H1 (cell line): ENCODE measurements at regions not wholly inside any gene's neighbourhood (a gene's known extent, or its start where the extent isn't known, plus 50 kb on each side); places are given as distances from the start of the nearest gene placed in this dataset.

Source experiments
- CTCF ChIA-PET: fragments of 300-600 bp; sonication (Branson Sonifier 250); formaldehyde crosslinking; loops from one replicate; lab custom pipeline; 2021; ENCODE audit not compliant: partially characterized antibody; lab: Charles Lee
- POLR2A ChIA-PET: fragments of 300-600 bp; sonication (Branson Sonifier 250); formaldehyde crosslinking; loops from one replicate; lab custom pipeline; 2021; ENCODE audit warnings: inconsistent platforms; ENCODE audit not compliant: partially characterized antibody; lab: Charles Lee
- DNase-seq, 2 experiments: peaks; one replicate each; pipeline versions ENCODE4 v3.0.0 to v3.0.0-alpha.2; 2010 to 2022; ENCODE audit warnings: low spot score in 2 of 2, low read depth in 1 of 2, mixed read lengths in 1 of 2
- FAIRE-seq: peaks from 2 replicates; lab custom pipeline; 2011; peaks lifted over from hg19 to GRCh38; lab: Jason Lieb, UNC
- H2AFZ ChIP-seq: 2 replicates; pipeline ENCODE4 v1.8.1; 2012; ENCODE audit warnings: low read length, inconsistent platforms
- H2AK5ac ChIP-seq: 2 replicates; pipeline ENCODE4 v1.6.1; 2013; ENCODE audit warnings: low read depth, low read length
- H2BK120ac ChIP-seq: replicated peaks from 2 replicates; pipeline ENCODE3; 2013; ENCODE audit warnings: low read depth, low read length, inconsistent platforms
- H2BK12ac ChIP-seq: 2 replicates; pipeline ENCODE4 v1.6.1; 2013; ENCODE audit warnings: low read depth, low read length
- H2BK15ac ChIP-seq: 2 replicates; pipeline ENCODE4 v1.6.1; 2013; ENCODE audit warnings: low read length
- H2BK20ac ChIP-seq: 2 replicates; pipeline ENCODE4 v1.6.1; 2013; ENCODE audit warnings: low read length
- H2BK5ac ChIP-seq: 2 replicates; pipeline ENCODE4 v1.6.1; 2013; ENCODE audit warnings: low read depth, low read length
- H3K14ac ChIP-seq: 2 replicates; pipeline ENCODE4 v1.6.1; 2013; ENCODE audit warnings: inconsistent platforms; ENCODE audit not compliant: insufficient read length
- H3K18ac ChIP-seq: 2 replicates; pipeline ENCODE4 v1.6.1; 2013; ENCODE audit warnings: low read length; ENCODE audit errors: extremely low read depth
- H3K23ac ChIP-seq: 2 replicates; pipeline ENCODE4 v1.6.1; 2013; ENCODE audit warnings: inconsistent platforms; ENCODE audit not compliant: insufficient read length
- H3K23me2 ChIP-seq: 2 replicates; pipeline ENCODE4 v1.6.1; 2013; ENCODE audit warnings: low read depth, low read length
- H3K27ac ChIP-seq: 2 replicates; pipeline ENCODE4 v1.6.1; 2011; ENCODE audit warnings: low read depth, low read length, inconsistent platforms
- H3K27me3 ChIP-seq, 4 experiments: replicated peaks in 1 of 4; 1 replicate in 1 of 4; 2 replicates in 3 of 4; pipeline versions ENCODE4 v1.6.1 to v1.8.1; 2011 to 2013; ENCODE audit warnings: low read length in 3 of 4, mild to moderate bottlenecking in 3 of 4, inconsistent platforms in 2 of 4, mixed read lengths in 2 of 4, moderate library complexity in 1 of 4; ENCODE audit not compliant: control insufficient read depth in 3 of 4, insufficient read depth in 3 of 4; ENCODE audit errors: extremely low read depth in 1 of 4
- H3K36me3 ChIP-seq, 4 experiments: 2 replicates each; pipeline versions ENCODE4 v1.6.1 to v1.8.1; 2011 to 2013; ENCODE audit warnings: mild to moderate bottlenecking in 4 of 4, low read length in 3 of 4, moderate library complexity in 2 of 4, control low read depth in 1 of 4, inconsistent platforms in 1 of 4; ENCODE audit not compliant: insufficient read depth in 4 of 4, control insufficient read depth in 2 of 4
- H3K4ac ChIP-seq: replicated peaks from 2 replicates; pipeline ENCODE3; 2013; ENCODE audit warnings: low read length, low read depth, mixed read lengths, inconsistent platforms; ENCODE audit not compliant: insufficient read length
- H3K4me1 ChIP-seq, 4 experiments: replicated peaks in 1 of 4; 1 replicate in 1 of 4; 2 replicates in 3 of 4; pipeline versions ENCODE4 v1.6.1 to v1.8.1; 2011 to 2013; ENCODE audit warnings: low read length in 3 of 4, inconsistent platforms in 2 of 4, mixed read lengths in 1 of 4; ENCODE audit not compliant: insufficient read depth in 4 of 4, control insufficient read depth in 3 of 4
- H3K4me2 ChIP-seq, 2 experiments: 2 replicates each; pipeline versions ENCODE4 v1.6.1 to v1.8.1; 2011 to 2013; ENCODE audit warnings: low read depth in 2 of 2, low read length in 2 of 2, control low read depth in 1 of 2, inconsistent platforms in 1 of 2, mild to moderate bottlenecking in 1 of 2; ENCODE audit not compliant: insufficient read depth in 1 of 2
- H3K4me3 ChIP-seq, 4 experiments: fragments of 200-600, 300-600 bp in 1 of 4; sonication (generic), shearing (Covaris generic), sonication (Bioruptor Twin) in 1 of 4; 2 replicates each; pipeline versions ENCODE4 v1.5.1 to v1.8.1; 2011 to 2016; ENCODE audit warnings: low read length in 4 of 4, low read depth in 3 of 4, control low read depth in 2 of 4, inconsistent platforms in 2 of 4, mild to moderate bottlenecking in 2 of 4, mixed read lengths in 1 of 4, moderate library complexity in 1 of 4; ENCODE audit not compliant: insufficient read depth in 2 of 4; ENCODE audit errors: extremely low read depth in 1 of 4
- H3K56ac ChIP-seq: replicated peaks from 2 replicates; pipeline ENCODE3; 2013; ENCODE audit warnings: low read depth, mild to moderate bottlenecking, mixed read lengths, low read length, inconsistent platforms; ENCODE audit not compliant: insufficient read length
- H3K79me1 ChIP-seq: 2 replicates; pipeline ENCODE4 v1.6.1; 2013; ENCODE audit warnings: low read depth, low read length, control low read depth
- H3K79me2 ChIP-seq, 2 experiments: 2 replicates each; pipeline versions ENCODE4 v1.6.1 to v1.8.1; 2012 to 2013; ENCODE audit warnings: low read length in 2 of 2, mild to moderate bottlenecking in 2 of 2, inconsistent platforms in 1 of 2; ENCODE audit not compliant: insufficient read depth in 2 of 2, control insufficient read depth in 1 of 2
- H3K9ac ChIP-seq, 4 experiments: replicated peaks in 1 of 4; 1 replicate in 1 of 4; 2 replicates in 3 of 4; pipeline versions ENCODE4 v1.6.1 to v1.8.1; 2011 to 2013; ENCODE audit warnings: low read depth in 3 of 4, low read length in 3 of 4, control low read depth in 2 of 4, mild to moderate bottlenecking in 2 of 4, moderate library complexity in 2 of 4, inconsistent platforms in 1 of 4; ENCODE audit errors: extremely low read depth in 1 of 4
- H3K9me3 ChIP-seq, 2 experiments: 2 replicates each; pipeline versions ENCODE4 v1.6.1 to v1.8.1; 2012 to 2013; ENCODE audit warnings: mild to moderate bottlenecking in 2 of 2, moderate library complexity in 2 of 2, control low read depth in 1 of 2, inconsistent platforms in 1 of 2, low read depth in 1 of 2, low read length in 1 of 2, mixed read lengths in 1 of 2; ENCODE audit not compliant: insufficient read depth in 2 of 2
- H4K20me1 ChIP-seq, 2 experiments: replicated peaks in 1 of 2; 2 replicates each; pipeline versions ENCODE3 to v1.8.1; 2011 to 2013; ENCODE audit warnings: inconsistent platforms in 2 of 2, low read length in 2 of 2, mild to moderate bottlenecking in 1 of 2; ENCODE audit not compliant: insufficient read depth in 2 of 2, control insufficient read depth in 1 of 2
- H4K5ac ChIP-seq: 2 replicates; pipeline ENCODE4 v1.6.1; 2013; ENCODE audit warnings: low read length, low read depth, mixed read lengths, inconsistent platforms; ENCODE audit not compliant: insufficient read length
- H4K8ac ChIP-seq: 2 replicates; pipeline ENCODE4 v1.8.0; 2013; ENCODE audit warnings: mild to moderate bottlenecking, moderate library complexity, low read length, inconsistent platforms; ENCODE audit not compliant: insufficient read depth; ENCODE audit errors: extremely low read depth
- H4K91ac ChIP-seq: replicated peaks from 2 replicates; pipeline ENCODE3; 2013; ENCODE audit warnings: low read length, mixed read lengths, inconsistent platforms; ENCODE audit not compliant: insufficient read length
- BCL11A ChIP-seq, 2 experiments: IDR thresholded peaks; one replicate each; pipeline ENCODE4 v1.6.1; 2011; ENCODE audit warnings: low read depth in 2 of 2, low read length in 2 of 2, mild to moderate bottlenecking in 2 of 2
- CHD2 ChIP-seq: IDR thresholded peaks from 2 replicates; pipeline ENCODE4 v1.6.1; 2012; ENCODE audit warnings: low read length, improper control_type of control experiment
- RNF2 ChIP-seq: fragments of 200-900, 300-1000 bp; sonication (generic); IDR thresholded peaks from 2 replicates; pipeline ENCODE4 v1.7.1; 2016; ENCODE audit warnings: borderline replicate concordance, low read depth, mild to moderate bottlenecking, antibody characterized with exemption, low read length; ENCODE audit not compliant: poor library complexity, severe bottlenecking; ENCODE audit errors: missing control alignments
- TBP ChIP-seq: IDR thresholded peaks from 2 replicates; pipeline ENCODE4 v1.6.1; 2011; ENCODE audit warnings: low read depth, low read length, improper control_type of control experiment
- WGBS, 2 experiments: shearing (Covaris generic) in 1 of 2; methylation state at CpG; one replicate each; pipeline versions ENCODE4 v1.1.6 to v1.1.7; 2013 to 2015; ENCODE audit warnings: low lambda C conversion rate in 2 of 2, mixed read lengths in 2 of 2, inconsistent platforms in 1 of 2, low coverage in 1 of 2, missing lambda C conversion rate in 1 of 2; ENCODE audit not compliant: insufficient replicate concordance in 2 of 2, insufficient coverage in 1 of 2, insufficient read length in 1 of 2; ENCODE audit errors: extremely low coverage in 1 of 2, missing lambda C conversion rate in 1 of 2; 5-methylcytosine and 5-hydroxymethylcytosine counted together

DNA sequence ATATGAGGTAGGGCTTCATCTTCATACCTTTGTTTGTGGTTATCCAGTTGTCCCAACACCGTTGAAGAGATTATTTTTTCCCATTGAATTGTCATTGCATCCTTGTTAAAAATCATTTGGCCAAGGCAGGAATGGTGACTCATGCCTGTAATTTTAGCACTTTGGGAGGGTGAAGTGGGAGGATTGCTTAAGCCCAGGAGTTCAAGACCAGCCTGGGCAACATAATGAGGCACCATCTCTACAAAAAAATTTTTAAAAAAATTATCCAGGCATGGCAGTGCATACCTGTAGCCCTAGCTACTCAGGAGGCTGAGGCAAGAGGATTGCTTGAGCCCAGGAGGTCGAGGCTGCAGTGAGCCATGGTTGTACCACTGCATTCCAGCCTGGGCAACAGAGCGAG, 223.9 kb downstream of the TANC2 start:
- no peaks in the 10 kb centered on the region for H3K79me1 ChIP-seq
- no peak overlapping the region for H3K18ac ChIP-seq
- H2BK12ac ChIP-seq, result no peak overlapping the region
- H4K5ac ChIP-seq, result no peak overlapping the region
- POLR2A ChIA-PET, result no interaction called here
- H3K4ac ChIP-seq, result no peak overlapping the region
- no peaks in the 10 kb centered on the region for H4K20me1 ChIP-seq
- H3K56ac ChIP-seq, result no peak overlapping the region
- no peak overlapping the region for H2BK120ac ChIP-seq
- no peak overlapping the region for H4K91ac ChIP-seq
- H3K23me2 ChIP-seq, result no peaks in the 10 kb centered on the region
- DNase-seq, result no peak
- H3K4me2 ChIP-seq, result no peak overlapping the region
- no peaks in the 10 kb centered on the region for H3K27me3 ChIP-seq
- H3K4me3 ChIP-seq, result no peak overlapping the region
- H3K79me2 ChIP-seq, result no peaks in the 10 kb centered on the region
- H2AK5ac ChIP-seq, result no peak overlapping the region
- H2BK20ac ChIP-seq, result no peak overlapping the region
- no peak overlapping the region for H3K23ac ChIP-seq
- H3K36me3 ChIP-seq, result no peaks in the 10 kb centered on the region
- no peak overlapping the region for H3K27ac ChIP-seq
- 99% methylated on average over 3 of the region's 3 CpGs; no CpG with 5 or more reads in 1 of the 2 experiments for WGBS, 2 experiments
- H2BK15ac ChIP-seq, result no peak overlapping the region
- no peak overlapping the region for H2BK5ac ChIP-seq
- TF ChIP-seq TBP (no peak), CHD2 (no peak), BCL11A (IDR thresholded peaks at IDR 0.05; ENCODE audit: low read depth in 2 of 2, low read length in 2 of 2) (no peak), RNF2 (no peak)
- TF ChIP-seq, all 59 proteins: peak for 0
- no peak for FAIRE-seq
- Histone ChIP-seq H3K9me3 (no peaks in the 10 kb centered on the region), H4K8ac (no peak overlapping the region), H3K4me1 (no peaks in the 10 kb centered on the region), H3K14ac (no peak overlapping the region), H3K9ac (no peak overlapping the region), H2AFZ (no peak overlapping the region)
- CTCF ChIA-PET, result no interaction called here
